SH-SY5Y (cell line): ENCODE measurements at regions not wholly inside any gene's neighbourhood (a gene's known extent, or its start where the extent isn't known, plus 50 kb on each side); places are given as distances from the start of the nearest gene placed in this dataset.

Experiments used
- GATA2 ChIP-seq: IDR thresholded peaks from 2 replicates; pipeline ENCODE4 v1.6.1; 2011; ENCODE audit warnings: mild to moderate bottlenecking, low read depth, low read length
- GATA3 ChIP-seq: IDR thresholded peaks from 2 replicates; pipeline ENCODE4 v1.6.1; 2011; ENCODE audit warnings: low read depth, mild to moderate bottlenecking, low read length, moderate library complexity

- TF ChIP-seq GATA2 (no peak), GATA3 (no peak)
Measured at GRCh38 chr13:67754012-67754411, 523.9 kb upstream of the PCDH9 start.
